ENCODE measurements at regions not wholly inside any gene's neighbourhood (a gene's known extent, or its start where the extent isn't known, plus 50 kb on each side); places are given as distances from the start of the nearest gene placed in this dataset.

DNA sequence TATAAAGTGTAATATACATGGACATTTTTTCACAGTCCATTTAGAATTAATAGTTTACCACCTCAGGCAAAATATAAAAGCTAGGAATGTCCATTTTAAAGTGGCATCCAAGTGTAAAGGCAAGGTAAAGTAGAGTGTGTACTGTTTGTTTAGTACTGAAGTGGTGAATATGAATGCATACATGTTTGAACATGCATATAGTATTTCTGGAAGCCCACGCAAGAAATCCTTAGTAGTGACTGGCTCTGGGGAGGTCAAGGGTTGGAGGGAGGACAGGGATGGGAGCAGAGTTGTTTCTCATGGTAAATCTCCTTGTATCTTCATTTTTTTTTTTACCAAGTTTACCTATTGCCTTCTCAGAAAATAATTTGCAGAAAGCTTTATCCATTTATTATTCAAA lies 129.2 kb downstream of the UNC5CL start:
- TF ChIP-seq, protein P1, sequence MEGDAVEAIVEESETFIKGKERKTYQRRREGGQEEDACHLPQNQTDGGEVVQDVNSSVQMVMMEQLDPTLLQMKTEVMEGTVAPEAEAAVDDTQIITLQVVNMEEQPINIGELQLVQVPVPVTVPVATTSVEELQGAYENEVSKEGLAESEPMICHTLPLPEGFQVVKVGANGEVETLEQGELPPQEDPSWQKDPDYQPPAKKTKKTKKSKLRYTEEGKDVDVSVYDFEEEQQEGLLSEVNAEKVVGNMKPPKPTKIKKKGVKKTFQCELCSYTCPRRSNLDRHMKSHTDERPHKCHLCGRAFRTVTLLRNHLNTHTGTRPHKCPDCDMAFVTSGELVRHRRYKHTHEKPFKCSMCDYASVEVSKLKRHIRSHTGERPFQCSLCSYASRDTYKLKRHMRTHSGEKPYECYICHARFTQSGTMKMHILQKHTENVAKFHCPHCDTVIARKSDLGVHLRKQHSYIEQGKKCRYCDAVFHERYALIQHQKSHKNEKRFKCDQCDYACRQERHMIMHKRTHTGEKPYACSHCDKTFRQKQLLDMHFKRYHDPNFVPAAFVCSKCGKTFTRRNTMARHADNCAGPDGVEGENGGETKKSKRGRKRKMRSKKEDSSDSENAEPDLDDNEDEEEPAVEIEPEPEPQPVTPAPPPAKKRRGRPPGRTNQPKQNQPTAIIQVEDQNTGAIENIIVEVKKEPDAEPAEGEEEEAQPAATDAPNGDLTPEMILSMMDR (IDR thresholded peaks at IDR 0.05) = no peak
- TF ChIP-seq POLR2AphosphoS5 (IDR thresholded peaks at IDR 0.05) = no peak
- TF ChIP-seq POLR2A (IDR thresholded peaks at IDR 0.05) = no peak
